Middle frontal gyrus (tissue), 1 donor: ENCODE measurements at regions not wholly inside any gene's neighbourhood (a gene's known extent, or its start where the extent isn't known, plus 50 kb on each side); places are given as distances from the start of the nearest gene placed in this dataset.
"Not testable (repeated sequence)": the region's sequence is repeated elsewhere in the genome, so short reads cannot be mapped to it uniquely, and the experiment has no call there.

Source experiments
- DNase-seq: peaks from one replicate; pipeline ENCODE4 v3.0.0-alpha.2; 2015; ENCODE audit warnings: low spot score; ENCODE audit errors: extremely low spot score

- DNase-seq: no peak
Observed at GRCh38 chrX:39689376-39690104, 408.2 kb downstream of the BCOR start.

- no peak for DNase-seq
Observed at GRCh38 chrX:39690541-39691415, 407.0 kb downstream of the BCOR start.

GRCh38 chrX:39691724-39692123 is 406.0 kb downstream of the BCOR start:
- DNase-seq: no peak

- no peak for DNase-seq
Observed at GRCh38 chrX:39692796-39693195, 405.0 kb downstream of the BCOR start.

- DNase-seq: no peak
Observed at GRCh38 chrX:39693298-39693697, 404.5 kb downstream of the BCOR start.

GRCh38 chrX:39702636-39703035 is 395.1 kb downstream of the BCOR start:
- DNase-seq: not testable (repeated sequence)

GRCh38 chrX:39703307-39703706 is 394.5 kb downstream of the BCOR start:
- no peak for DNase-seq

GRCh38 chrX:39704590-39704989 is 393.2 kb downstream of the BCOR start:
- DNase-seq: no peak

- no peak for DNase-seq
Observed at GRCh38 chrX:39705290-39705689, 392.5 kb downstream of the BCOR start.

- no peak for DNase-seq
Observed at GRCh38 chrX:39709364-39709763, 388.4 kb downstream of the BCOR start.

- DNase-seq: no peak
Observed at GRCh38 chrX:39709812-39710211, 387.9 kb downstream of the BCOR start.

GRCh38 chrX:39710776-39711175 is 387.0 kb downstream of the BCOR start:
- no peak for DNase-seq

- DNase-seq: no peak
Observed at GRCh38 chrX:39714471-39714870, 383.3 kb downstream of the BCOR start.

- DNase-seq: no peak
Observed at GRCh38 chrX:39716401-39716800, 381.4 kb downstream of the BCOR start.

- DNase-seq: no peak
Observed at GRCh38 chrX:39716802-39717540, 380.8 kb downstream of the BCOR start.

- no peak for DNase-seq
Observed at GRCh38 chrX:39718981-39719380, 378.8 kb downstream of the BCOR start.

- DNase-seq: no peak
Observed at GRCh38 chrX:39720945-39721344, 376.8 kb downstream of the BCOR start.

GRCh38 chrX:39721566-39722279 is 376.0 kb downstream of the BCOR start:
- no peak for DNase-seq

GRCh38 chrX:39724544-39724943 is 373.2 kb downstream of the BCOR start:
- no peak for DNase-seq

- no peak for DNase-seq
Observed at GRCh38 chrX:39725114-39725513, 372.6 kb downstream of the BCOR start.

GRCh38 chrX:39725928-39726619 is 371.7 kb downstream of the BCOR start:
- no peak for DNase-seq
